GM12873 (cell line): ENCODE measurements at regions not wholly inside any gene's neighbourhood (a gene's known extent, or its start where the extent isn't known, plus 50 kb on each side); places are given as distances from the start of the nearest gene placed in this dataset.

ENCODE experiments used
- TF ChIP-seq, protein P1 (sequence below): IDR thresholded peaks from 2 replicates; pipeline ENCODE4 v1.5.1; 2012; ENCODE audit warnings: low read depth, mild to moderate bottlenecking, moderate library complexity, low read length, control low read depth; ENCODE audit not compliant: insufficient read depth; ENCODE audit errors: missing control alignments

DNA sequence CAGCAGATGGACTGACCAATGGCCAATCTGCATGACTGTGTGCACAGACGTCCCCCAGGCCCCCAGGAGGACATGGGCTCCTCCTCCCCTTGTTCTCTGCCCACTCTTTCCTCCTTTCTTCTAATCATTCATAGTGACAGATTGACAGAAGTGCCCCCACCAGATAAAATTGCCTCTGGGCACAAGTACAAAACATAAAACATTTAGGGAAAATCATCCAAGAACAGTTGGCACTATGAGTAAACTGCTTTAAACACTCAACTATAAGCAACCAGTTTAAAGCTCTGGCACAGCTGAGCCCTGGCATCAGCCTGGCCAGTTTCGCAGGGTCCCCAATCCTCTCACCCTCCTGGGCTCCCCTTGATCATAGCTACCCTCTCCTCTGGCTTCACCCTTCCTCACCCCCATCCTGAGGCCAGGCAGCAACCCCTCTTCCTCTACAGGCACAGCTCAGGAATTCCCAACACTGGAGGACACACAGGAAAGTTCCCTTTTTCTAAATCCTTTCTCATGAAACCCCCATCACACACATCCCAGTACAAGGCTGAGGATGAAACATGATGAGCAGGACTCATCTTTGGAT lies 232.9 kb downstream of the BUD13 start:
- TF ChIP-seq, protein P1, sequence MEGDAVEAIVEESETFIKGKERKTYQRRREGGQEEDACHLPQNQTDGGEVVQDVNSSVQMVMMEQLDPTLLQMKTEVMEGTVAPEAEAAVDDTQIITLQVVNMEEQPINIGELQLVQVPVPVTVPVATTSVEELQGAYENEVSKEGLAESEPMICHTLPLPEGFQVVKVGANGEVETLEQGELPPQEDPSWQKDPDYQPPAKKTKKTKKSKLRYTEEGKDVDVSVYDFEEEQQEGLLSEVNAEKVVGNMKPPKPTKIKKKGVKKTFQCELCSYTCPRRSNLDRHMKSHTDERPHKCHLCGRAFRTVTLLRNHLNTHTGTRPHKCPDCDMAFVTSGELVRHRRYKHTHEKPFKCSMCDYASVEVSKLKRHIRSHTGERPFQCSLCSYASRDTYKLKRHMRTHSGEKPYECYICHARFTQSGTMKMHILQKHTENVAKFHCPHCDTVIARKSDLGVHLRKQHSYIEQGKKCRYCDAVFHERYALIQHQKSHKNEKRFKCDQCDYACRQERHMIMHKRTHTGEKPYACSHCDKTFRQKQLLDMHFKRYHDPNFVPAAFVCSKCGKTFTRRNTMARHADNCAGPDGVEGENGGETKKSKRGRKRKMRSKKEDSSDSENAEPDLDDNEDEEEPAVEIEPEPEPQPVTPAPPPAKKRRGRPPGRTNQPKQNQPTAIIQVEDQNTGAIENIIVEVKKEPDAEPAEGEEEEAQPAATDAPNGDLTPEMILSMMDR, result no peak

DNA sequence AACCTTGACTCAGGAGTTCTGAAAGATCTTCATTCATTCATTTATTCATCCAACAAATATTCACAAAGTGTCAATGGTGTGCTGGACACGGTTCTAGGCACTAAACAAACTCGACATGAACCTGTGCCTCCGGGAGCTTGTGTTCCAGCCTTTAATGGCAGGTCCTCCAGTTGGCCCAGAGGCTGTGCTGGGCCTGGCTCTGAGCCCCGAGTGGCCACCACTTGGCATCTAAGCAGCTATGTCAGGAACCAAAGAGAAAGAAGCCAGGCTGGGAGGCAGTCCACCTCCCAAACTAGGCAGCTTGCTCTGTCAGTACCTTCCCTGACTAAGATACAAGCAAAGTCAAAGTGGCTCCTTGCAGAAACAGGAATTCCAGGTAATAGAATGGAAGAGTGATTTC lies 233.6 kb downstream of the BUD13 start:
- TF ChIP-seq, protein P1, result no peak

DNA sequence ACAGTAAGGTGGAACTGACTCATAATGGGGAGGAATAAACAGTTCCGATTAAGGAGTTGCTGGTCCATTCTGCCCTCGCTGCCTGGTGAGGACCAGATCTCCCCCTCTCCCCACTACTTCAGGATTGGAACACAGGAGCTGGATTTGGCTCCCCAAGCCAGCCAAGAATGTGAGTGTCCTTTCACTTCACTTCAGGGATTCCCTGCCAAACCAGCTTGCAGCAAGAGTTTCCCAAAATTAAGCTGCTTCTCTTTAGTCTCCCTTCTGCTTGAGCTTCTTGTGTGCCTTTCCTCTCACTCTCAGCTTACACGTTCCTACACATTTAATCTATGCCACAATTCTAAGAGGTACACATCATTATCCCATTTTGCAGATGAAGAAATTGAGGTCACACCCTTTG lies 234.1 kb downstream of the BUD13 start:
- TF ChIP-seq, protein P1, result no peak

DNA sequence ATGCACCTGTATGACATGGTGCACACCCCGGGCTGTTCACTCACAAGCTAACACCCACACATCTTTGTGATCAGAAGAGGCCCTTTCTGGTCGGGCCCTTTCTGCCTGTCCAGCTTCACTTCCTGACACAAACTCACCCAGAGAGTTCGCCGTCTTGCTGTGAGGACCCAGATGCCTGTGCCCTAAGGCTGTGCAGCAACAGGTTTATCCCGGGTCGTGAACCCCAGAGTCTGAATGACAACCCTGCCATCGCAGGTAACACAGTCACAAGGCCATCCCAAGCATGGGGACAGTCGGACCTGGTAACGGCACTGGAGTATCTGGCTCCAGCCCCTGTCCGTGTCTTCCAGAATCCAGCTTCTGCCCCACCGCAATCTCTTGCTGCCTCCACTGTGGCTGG lies 235.1 kb downstream of the BUD13 start:
- TF ChIP-seq, protein P1, result no peak

DNA sequence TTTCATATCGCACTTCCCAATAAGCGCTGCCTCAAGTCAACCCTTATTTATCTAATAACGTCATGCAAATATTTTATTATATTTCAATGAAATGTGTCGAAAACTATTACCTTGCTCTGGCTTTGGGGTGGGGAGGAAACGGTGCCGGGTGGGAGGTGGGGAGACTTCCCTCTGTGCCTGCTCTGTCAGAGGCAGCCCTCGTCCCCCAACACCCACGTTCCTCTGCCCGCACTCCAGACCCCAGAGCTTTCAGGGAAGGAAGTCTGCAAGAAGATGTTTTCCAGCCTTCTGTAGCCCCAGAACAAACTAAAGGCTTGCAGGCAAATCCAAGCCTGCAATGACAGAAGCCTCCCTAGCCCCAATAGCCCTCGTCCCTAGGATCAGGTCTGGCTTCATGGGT lies 235.7 kb downstream of the BUD13 start:
- TF ChIP-seq, protein P1, result no peak

DNA sequence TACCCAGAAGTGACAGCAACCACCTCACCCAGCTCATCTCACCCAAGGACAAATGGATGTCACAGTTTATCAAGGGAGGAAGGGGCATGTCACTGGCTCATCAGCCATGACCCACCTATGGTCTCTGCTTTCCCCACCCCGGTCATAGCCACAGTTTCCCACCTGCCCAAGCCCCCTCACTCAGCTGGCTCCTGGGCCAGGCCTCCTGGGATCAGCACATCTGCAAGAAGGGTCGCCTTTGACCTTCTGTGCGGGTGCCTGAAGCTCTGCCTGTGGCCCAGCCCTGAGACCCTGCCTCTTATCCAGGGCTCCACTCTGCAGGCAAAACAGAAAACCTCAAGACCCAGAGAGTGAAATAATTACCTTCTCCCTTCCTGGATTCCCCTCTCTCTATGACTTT lies 236.4 kb downstream of the BUD13 start:
- TF ChIP-seq, protein P1, result no peak

DNA sequence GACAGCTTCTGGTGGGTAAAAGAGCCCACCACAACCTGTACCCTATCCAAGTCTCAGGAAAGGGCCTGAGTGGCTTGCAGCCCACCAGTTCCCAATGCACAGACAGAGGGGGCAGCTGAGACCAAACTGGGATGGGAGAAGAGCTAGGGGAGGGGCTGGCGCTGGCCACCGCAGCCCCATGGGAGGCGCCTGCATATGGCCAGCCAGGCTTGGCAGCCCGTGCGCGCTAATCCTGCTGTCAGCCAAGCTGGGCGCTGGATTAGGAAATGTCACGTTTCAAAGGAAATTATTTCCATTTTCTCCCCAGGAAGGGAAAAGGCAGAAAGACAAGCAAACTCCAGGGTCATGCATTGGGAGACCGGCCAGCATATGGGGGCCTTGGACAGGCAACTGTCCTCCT lies 236.8 kb downstream of the BUD13 start:
- TF ChIP-seq, protein P1, result no peak
